ENCODE measurements at regions not wholly inside any gene's neighbourhood (a gene's known extent, or its start where the extent isn't known, plus 50 kb on each side); places are given as distances from the start of the nearest gene placed in this dataset.

DNA sequence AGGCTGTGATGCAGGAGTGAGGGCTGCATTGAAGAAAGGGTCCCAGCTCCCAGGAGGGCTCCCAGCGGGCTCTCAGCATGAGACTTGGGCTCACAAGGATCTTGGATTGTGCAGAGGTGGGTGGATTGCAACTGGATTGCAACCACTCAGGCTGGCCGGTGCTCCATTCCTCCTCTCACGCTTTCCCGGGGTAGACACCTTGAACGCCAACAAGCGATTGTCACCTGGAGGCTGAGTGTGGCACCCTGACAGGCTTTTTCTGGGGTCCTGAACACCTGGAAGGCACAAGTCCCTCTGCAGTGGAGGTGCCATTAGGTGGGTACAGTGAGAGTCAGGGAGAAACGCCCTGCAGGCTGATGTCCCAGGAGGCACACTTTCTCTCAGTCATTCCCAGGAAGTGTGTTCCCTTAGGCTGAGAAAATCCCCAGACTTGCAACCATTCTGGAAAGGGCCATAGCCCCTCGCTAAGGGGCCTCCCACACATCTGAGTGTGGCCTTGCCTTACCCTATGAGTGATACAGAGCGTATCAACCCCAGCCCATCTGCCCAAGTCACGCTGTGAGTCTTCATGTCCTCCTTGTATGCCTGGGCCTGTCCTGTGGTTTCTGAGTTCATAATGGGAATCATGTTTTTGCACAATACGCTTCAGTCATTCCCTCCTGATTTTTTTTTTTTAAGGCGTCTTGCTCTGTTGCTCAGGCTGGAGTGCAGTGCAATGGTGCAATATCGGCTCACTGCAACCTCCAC, 488.1 kb downstream of the IRX1 start:
- TF ChIP-seq, protein P1, sequence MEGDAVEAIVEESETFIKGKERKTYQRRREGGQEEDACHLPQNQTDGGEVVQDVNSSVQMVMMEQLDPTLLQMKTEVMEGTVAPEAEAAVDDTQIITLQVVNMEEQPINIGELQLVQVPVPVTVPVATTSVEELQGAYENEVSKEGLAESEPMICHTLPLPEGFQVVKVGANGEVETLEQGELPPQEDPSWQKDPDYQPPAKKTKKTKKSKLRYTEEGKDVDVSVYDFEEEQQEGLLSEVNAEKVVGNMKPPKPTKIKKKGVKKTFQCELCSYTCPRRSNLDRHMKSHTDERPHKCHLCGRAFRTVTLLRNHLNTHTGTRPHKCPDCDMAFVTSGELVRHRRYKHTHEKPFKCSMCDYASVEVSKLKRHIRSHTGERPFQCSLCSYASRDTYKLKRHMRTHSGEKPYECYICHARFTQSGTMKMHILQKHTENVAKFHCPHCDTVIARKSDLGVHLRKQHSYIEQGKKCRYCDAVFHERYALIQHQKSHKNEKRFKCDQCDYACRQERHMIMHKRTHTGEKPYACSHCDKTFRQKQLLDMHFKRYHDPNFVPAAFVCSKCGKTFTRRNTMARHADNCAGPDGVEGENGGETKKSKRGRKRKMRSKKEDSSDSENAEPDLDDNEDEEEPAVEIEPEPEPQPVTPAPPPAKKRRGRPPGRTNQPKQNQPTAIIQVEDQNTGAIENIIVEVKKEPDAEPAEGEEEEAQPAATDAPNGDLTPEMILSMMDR (IDR thresholded peaks at IDR 0.05) = no peak

GRCh38 chr5:4086081-4086480, 490.4 kb downstream of the IRX1 start:
- TF ChIP-seq, protein P1 (IDR thresholded peaks at IDR 0.05) = no peak

GRCh38 chr5:4087110-4087509, 491.5 kb downstream of the IRX1 start:
- TF ChIP-seq, protein P1 (IDR thresholded peaks at IDR 0.05) = no peak

- TF ChIP-seq, protein P1 (IDR thresholded peaks at IDR 0.05) = no peak
Observed at GRCh38 chr5:4089087-4089486, 493.5 kb downstream of the IRX1 start.

- TF ChIP-seq, protein P1 (IDR thresholded peaks at IDR 0.05) = no peak
Observed at GRCh38 chr5:4093236-4093635, 497.6 kb downstream of the IRX1 start.

DNA sequence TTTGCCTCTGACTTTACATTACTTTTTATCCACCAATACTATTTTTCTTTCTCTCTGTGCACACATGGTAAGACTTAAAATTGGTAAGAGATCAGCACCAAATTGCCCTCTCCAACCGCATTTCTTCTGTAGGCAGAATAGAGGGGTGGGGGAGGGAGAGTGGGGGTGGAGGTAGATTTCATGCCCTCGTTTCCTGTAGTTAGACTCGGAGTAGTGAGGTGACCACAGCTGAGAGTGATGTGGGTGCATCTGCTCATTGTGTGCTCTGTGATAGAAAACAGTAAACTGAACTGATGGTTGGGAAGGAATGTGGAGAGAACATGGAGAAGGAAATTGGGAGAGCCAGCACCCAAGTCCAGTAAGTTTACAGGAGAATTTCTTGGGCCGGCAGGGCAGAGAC, 498.3 kb downstream of the IRX1 start:
- TF ChIP-seq, protein P1 (IDR thresholded peaks at IDR 0.05) = no peak

DNA sequence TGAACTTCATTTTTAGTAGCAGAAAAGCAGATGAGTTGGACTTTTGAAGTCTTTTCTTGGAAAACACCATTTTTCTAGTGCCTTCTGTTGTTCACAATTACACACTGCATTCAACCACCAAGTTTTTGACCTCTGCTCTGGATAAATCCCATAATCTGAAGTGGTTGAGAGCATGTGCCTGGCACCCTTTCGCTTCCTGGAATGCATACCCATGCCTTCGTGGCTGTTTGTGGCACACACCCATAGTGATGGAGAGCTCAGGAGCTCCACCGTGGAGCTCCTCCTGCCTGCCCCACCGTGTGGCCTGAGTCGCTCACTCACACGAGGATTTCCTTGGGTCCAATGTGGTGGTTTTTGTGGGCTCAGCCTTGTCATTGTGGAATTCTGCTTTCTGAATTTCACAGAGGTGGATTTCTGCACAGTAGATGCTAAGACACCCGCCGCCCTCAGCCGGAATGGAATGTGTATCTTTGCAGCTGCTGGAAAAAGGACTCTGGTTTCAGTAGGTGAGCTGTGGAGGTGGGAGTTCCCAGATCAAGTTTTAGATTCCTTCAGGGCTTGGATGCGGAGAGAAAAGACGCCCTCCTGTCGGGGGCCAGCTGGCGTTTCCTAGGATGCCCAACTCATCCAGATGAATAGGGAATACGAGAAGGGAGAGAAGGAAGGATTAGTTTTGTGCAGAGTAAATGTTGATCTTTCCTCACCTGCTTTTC, 500.4 kb downstream of the IRX1 start:
- TF ChIP-seq, protein P1 (IDR thresholded peaks at IDR 0.05) = no peak

All from LNCAP (cell line).